Upper lobe of left lung (tissue), 6 donors: ENCODE measurements at regions not wholly inside any gene's neighbourhood (a gene's known extent, or its start where the extent isn't known, plus 50 kb on each side); places are given as distances from the start of the nearest gene placed in this dataset.

Source experiments
- ATAC-seq, 2 donors: fragments of 200-7000 bp; cut with Tn5 transposase; one replicate each; pipeline ENCODE4 v1.9.1; 2022; ENCODE audit warnings: mild to moderate bottlenecking in 2 of 2, moderate library complexity in 2 of 2; ENCODE audit not compliant: low FRiP score in 2 of 2
- DNase-seq, 2 donors: peaks; one replicate each; pipeline ENCODE4 v3.0.0-alpha.2; 2019 to 2020
- H3K27ac ChIP-seq, 4 donors: fragments of 200-600 bp; sonication (generic); one replicate each; pipeline ENCODE4 v1.5.1; 2016 to 2019
- H3K27me3 ChIP-seq, 4 donors: fragments of 200-600 bp; sonication (generic); one replicate each; pipeline ENCODE4 v1.5.1; 2017 to 2019
- H3K36me3 ChIP-seq, 4 donors: fragments of 200-600 bp; sonication (generic); one replicate each; pipeline ENCODE4 v1.5.1; 2016 to 2019
- H3K4me1 ChIP-seq, 4 donors: fragments of 200-600 bp; sonication (generic); one replicate each; pipeline ENCODE4 v1.5.1; 2018 to 2019
- H3K4me3 ChIP-seq, 4 donors: fragments of 200-600 bp; sonication (generic); one replicate each; pipeline ENCODE4 v1.5.1; 2017 to 2019; ENCODE audit warnings: mild to moderate bottlenecking in 2 of 4, moderate library complexity in 1 of 4
- H3K9me3 ChIP-seq, 4 donors: fragments of 200-600 bp; sonication (generic); one replicate each; pipeline ENCODE4 v1.5.1; 2018 to 2019
- EP300 ChIP-seq, 4 donors: sonication (generic); formaldehyde crosslinking; IDR thresholded peaks; one replicate each; pipeline ENCODE4 v1.5.1; 2017; ENCODE audit warnings: antibody characterized with exemption in 4 of 4, control low read depth in 2 of 4
- POLR2A ChIP-seq, 4 donors: fragments of 450-650 bp; IDR thresholded peaks; one replicate each; pipeline ENCODE4 v1.5.1; 2016 to 2017; ENCODE audit warnings: antibody characterized with exemption in 4 of 4, mild to moderate bottlenecking in 2 of 4
- POLR2AphosphoS5 ChIP-seq, 2 donors: sonication (generic); formaldehyde crosslinking; IDR thresholded peaks; one replicate each; pipeline ENCODE4 v1.5.1; 2017; ENCODE audit warnings: antibody characterized with exemption in 2 of 2
- WGBS, 2 donors: methylation state at CpG; one replicate each; pipeline ENCODE4 v1.1.5; 2017 to 2018; 5-methylcytosine and 5-hydroxymethylcytosine counted together
- TF ChIP-seq, protein P1 (sequence below), 6 experiments: fragments of 450-650 bp in 4 of 6; fragments of 200-600 bp in 2 of 6; sonication (generic) in 2 of 6; IDR thresholded peaks; one replicate each; pipeline ENCODE4 v1.5.1; 2016 to 2019; ENCODE audit warnings: antibody characterized with exemption in 6 of 6
- donor health status: DM: no; HTN: no; CAD: no; lungs with moderate emphysema.
- donor health status: DM: no; HTN: yes; CAD: no; lungs with severe emphysema.

DNA sequence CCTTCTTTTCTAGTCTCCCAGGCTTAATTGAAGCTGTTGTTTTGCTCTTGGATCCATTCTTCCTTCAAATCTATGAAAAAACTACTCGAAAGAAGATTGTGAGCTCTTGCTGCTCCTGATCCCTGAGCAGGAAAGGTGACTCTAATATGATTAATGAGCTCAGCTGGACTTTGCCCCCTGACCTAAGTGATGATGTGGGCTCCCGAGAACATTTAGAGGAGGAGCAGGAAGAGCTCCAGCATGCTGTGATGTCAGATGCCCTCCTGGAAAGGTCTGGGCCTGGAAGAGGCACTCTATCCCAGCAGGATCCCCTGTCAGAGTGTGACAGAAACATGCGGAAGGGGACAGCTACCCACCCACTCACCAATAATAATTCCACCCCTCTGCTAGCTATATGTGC lies 117.9 kb upstream of the PELI1 start:
- no peak for ATAC-seq
- H3K36me3 ChIP-seq: no peaks in the 10 kb centered on the region
- H3K4me3 ChIP-seq: no peak overlapping the region
- WGBS, 2 donors: 69 to 86% methylated on average over 3 of the region's 3 CpGs
- TF ChIP-seq, protein P1, sequence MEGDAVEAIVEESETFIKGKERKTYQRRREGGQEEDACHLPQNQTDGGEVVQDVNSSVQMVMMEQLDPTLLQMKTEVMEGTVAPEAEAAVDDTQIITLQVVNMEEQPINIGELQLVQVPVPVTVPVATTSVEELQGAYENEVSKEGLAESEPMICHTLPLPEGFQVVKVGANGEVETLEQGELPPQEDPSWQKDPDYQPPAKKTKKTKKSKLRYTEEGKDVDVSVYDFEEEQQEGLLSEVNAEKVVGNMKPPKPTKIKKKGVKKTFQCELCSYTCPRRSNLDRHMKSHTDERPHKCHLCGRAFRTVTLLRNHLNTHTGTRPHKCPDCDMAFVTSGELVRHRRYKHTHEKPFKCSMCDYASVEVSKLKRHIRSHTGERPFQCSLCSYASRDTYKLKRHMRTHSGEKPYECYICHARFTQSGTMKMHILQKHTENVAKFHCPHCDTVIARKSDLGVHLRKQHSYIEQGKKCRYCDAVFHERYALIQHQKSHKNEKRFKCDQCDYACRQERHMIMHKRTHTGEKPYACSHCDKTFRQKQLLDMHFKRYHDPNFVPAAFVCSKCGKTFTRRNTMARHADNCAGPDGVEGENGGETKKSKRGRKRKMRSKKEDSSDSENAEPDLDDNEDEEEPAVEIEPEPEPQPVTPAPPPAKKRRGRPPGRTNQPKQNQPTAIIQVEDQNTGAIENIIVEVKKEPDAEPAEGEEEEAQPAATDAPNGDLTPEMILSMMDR (IDR thresholded peaks at IDR 0.05): no peak
- TF ChIP-seq EP300 (IDR thresholded peaks at IDR 0.05): peak in 1 of 4 donors; percentile 9
- no peak for DNase-seq
- H3K27me3 ChIP-seq: no peaks in the 10 kb centered on the region
- no peaks in the 10 kb centered on the region for H3K9me3 ChIP-seq
- H3K4me1 ChIP-seq: peaks cover 3 to 43% (median 22%) of the 10 kb centered on the region in 4 donors
- peak overlapping the region in 3 of 4 donors; percentile 72 to 86 (median 82) for H3K27ac ChIP-seq

DNA sequence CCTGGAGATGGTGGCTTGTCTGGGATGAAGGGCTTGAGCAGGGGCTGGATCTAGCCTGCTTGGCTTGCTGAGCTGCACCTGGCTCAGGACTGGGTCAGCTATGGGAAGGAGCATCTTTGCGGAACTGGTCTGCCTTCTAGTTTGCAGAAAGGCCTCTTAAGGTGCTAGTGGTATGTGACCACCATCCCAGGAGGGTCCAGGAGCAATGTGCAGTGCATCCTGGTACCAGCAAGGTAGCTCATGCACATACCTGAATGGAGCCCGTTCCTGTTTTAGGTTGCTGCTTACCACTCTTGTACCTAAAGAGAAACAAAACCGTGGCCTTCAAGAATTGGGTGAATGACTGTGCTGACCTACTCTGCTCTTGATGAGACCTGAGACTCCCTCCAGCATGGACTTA lies 118.6 kb upstream of the PELI1 start:
- DNase-seq: no peak
- WGBS, 2 donors: 93 to 94% methylated on average over 2 to 3 of the region's 3 CpGs

DNA sequence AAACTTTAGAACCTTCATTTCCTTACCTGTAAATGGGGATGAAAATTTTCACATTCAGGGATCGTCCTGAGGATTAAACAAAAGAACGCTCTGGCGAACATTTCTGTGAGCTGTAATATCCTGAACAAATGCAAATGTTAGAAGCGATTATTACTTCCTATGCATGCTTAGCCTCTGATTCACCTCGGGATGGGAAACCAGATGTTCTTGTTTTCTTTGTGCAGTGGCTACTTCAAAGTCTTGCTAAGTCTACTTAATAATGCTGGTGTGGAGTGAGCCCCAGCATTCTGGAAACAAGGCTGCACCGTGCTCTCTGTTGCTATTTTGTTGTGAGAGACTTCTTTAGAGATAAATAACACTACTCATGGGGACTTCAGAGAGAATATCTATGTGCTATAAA lies 119.1 kb upstream of the PELI1 start:
- peak in 1 of 2 donors; percentile 42 for ATAC-seq
- TF ChIP-seq, protein P1 (IDR thresholded peaks at IDR 0.05): no peak
- peak in 1 of 4 donors; percentile 35 for TF ChIP-seq EP300 (IDR thresholded peaks at IDR 0.05)
- DNase-seq: no peak
- no peaks in the 10 kb centered on the region for H3K27me3 ChIP-seq
- 57% methylated on average over 6 of the region's 6 CpGs for WGBS, 2 donors
- H3K36me3 ChIP-seq: no peaks in the 10 kb centered on the region
- no peaks in the 10 kb centered on the region for H3K9me3 ChIP-seq
- no peak overlapping the region for H3K4me3 ChIP-seq
- H3K4me1 ChIP-seq: peaks cover 3 to 52% (median 27%) of the 10 kb centered on the region in 4 donors
- H3K27ac ChIP-seq: peak overlapping the region in 1 of 4 donors; percentile 82

More for the DNA sequence above, 118.6 kb upstream of the PELI1 start:
- Histone ChIP-seq H3K9me3 (no peaks in the 10 kb centered on the region), H3K27ac (peak overlapping the region in 2 of 4 donors; percentile 82 to 86), H3K36me3 (no peaks in the 10 kb centered on the region), H3K4me1 (peaks cover 3 to 47% (median 25%) of the 10 kb centered on the region in 4 donors), H3K4me3 (no peak overlapping the region), H3K27me3 (no peaks in the 10 kb centered on the region)
- TF ChIP-seq, protein P1 (IDR thresholded peaks at IDR 0.05): no peak
- TF ChIP-seq POLR2A (IDR thresholded peaks at IDR 0.05) (no peak), POLR2AphosphoS5 (IDR thresholded peaks at IDR 0.05) (no peak), EP300 (IDR thresholded peaks at IDR 0.05) (no peak)
- ATAC-seq: no peak

DNA sequence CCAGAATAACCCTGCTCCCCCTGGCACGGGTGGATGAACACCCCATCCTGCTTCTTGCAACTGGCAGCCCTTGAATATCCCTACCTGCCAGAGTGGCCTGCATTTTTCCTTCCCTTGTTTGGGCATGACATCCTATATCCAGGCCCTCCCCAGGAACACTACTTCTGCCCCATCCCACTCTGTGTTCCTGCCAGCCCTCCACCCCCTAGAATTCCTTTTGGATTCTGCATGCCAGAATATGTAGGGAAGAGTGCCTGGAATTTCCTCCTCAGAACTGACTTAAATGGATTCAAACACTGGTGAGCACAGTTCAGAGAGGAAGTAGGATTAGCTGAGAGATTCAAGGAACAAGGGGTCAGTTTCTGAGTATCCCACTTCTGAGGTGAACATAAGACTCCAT lies 123.5 kb upstream of the PELI1 start:
- peaks cover under 1 to 26% (median 12%) of the 10 kb centered on the region in 4 donors for H3K4me1 ChIP-seq
- ATAC-seq (no peak), DNase-seq (no peak)
- no peaks in the 10 kb centered on the region for H3K27me3 ChIP-seq
- no peak overlapping the region for H3K4me3 ChIP-seq
- TF ChIP-seq EP300 (IDR thresholded peaks at IDR 0.05) (no peak), POLR2AphosphoS5 (IDR thresholded peaks at IDR 0.05) (no peak), POLR2A (IDR thresholded peaks at IDR 0.05) (no peak)
- TF ChIP-seq, protein P1 (IDR thresholded peaks at IDR 0.05): no peak
- H3K36me3 ChIP-seq: no peaks in the 10 kb centered on the region
- WGBS, 2 donors: 35 to 72% methylated on average over 1 of the region's 1 CpG
- peak overlapping the region in 1 of 4 donors; percentile 4 for H3K27ac ChIP-seq
- H3K9me3 ChIP-seq: no peaks in the 10 kb centered on the region

DNA sequence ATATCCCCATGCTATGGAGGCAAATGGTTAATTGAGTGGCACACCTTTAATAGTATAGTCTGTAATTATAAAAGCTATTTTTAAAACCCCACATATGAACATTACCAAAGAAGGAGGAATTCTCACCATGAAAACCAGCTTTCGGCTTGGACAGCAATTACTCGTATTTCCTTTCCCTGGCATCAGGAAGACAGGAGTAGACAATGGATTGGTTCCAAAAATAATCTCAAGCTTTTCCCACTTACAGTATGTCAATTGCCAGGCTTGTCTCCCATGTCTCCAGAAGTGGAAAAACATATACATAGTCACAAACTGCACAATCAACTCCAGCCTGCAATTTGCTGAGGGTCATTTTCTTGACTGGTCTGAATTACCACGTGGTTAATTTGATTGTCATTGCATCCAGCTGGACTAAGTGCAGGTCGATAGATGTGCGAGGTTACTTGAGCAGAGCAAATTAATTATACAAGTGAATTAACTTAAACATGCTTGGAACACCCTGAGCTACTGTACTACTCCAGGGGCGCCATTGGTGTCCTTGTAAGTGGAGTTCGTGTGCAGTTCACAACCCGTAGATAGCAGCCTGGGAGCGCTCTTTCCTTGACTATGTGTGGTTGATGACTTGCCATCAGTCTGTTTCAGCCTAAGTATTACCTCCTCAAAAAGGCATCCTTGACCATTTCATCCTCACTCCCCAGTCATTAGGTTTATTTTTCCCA lies 124.3 kb upstream of the PELI1 start:
- no peak overlapping the region for H3K4me3 ChIP-seq
- no peak for DNase-seq
- peaks cover 8 to 26% (median 17%) of the 10 kb centered on the region in 4 donors for H3K4me1 ChIP-seq
- no peak for ATAC-seq
- H3K36me3 ChIP-seq: no peaks in the 10 kb centered on the region
- H3K27ac ChIP-seq: peak overlapping the region in 1 of 4 donors; percentile 4
- WGBS, 2 donors: 75 to 80% methylated on average over 9 of the region's 9 CpGs
- H3K9me3 ChIP-seq: no peaks in the 10 kb centered on the region
- TF ChIP-seq EP300 (IDR thresholded peaks at IDR 0.05) (no peak), POLR2A (IDR thresholded peaks at IDR 0.05) (no peak), POLR2AphosphoS5 (IDR thresholded peaks at IDR 0.05) (no peak)
- TF ChIP-seq, protein P1 (IDR thresholded peaks at IDR 0.05): no peak
- H3K27me3 ChIP-seq: no peaks in the 10 kb centered on the region
